HepG2 (cell line): ENCODE measurements at regions not wholly inside any gene's neighbourhood (a gene's known extent, or its start where the extent isn't known, plus 50 kb on each side); places are given as distances from the start of the nearest gene placed in this dataset.

Experiments
- CTCF ChIP-seq: sonication (generic); formaldehyde crosslinking; IDR thresholded peaks from 2 replicates; pipeline ENCODE4 v1.5.0; 2020; ENCODE audit warnings: mild to moderate bottlenecking, missing genetic modification reagents, moderate library complexity
- MEIS1 ChIP-seq: sonication (generic); formaldehyde crosslinking; IDR thresholded peaks from 2 replicates; pipeline ENCODE4 v1.9.0; 2021; ENCODE audit warnings: mild to moderate bottlenecking, missing genetic modification reagents, moderate library complexity, borderline replicate concordance
- NR2F2 ChIP-seq: IDR thresholded peaks from 2 replicates; pipeline ENCODE4 v1.6.1; 2012; ENCODE audit warnings: low read depth, inconsistent platforms, borderline replicate concordance
- RBM39 ChIP-seq: fragments of 200-400 bp; formaldehyde crosslinking; IDR thresholded peaks from one replicate; pipeline ENCODE4 v1.6.1; 2018; ENCODE audit warnings: antibody characterized with exemption, mild to moderate bottlenecking, low read depth, low read length; ENCODE audit not compliant: poor library complexity, severe bottlenecking

- TF ChIP-seq NR2F2 (no peak), CTCF (CRISPR knock-in tag) (no peak), RBM39 (no peak), MEIS1 (CRISPR knock-in tag) (no peak)
These were observed 418.9 kb upstream of the MAF start for GRCh38 chr16:80019395-80019794.
